Panc1 (cell line): ENCODE measurements at regions not wholly inside any gene's neighbourhood (a gene's known extent, or its start where the extent isn't known, plus 50 kb on each side); places are given as distances from the start of the nearest gene placed in this dataset.

Source experiments
- POLR2AphosphoS5 ChIP-seq: IDR thresholded peaks from 2 replicates; pipeline ENCODE4 v1.6.1; 2012; ENCODE audit warnings: mild to moderate bottlenecking, low read depth, low read length, moderate library complexity
- TF ChIP-seq, protein P1 (sequence below): fragments of 450-650 bp; IDR thresholded peaks from 2 replicates; pipeline ENCODE4 v1.5.1; 2017; ENCODE audit warnings: mild to moderate bottlenecking

DNA sequence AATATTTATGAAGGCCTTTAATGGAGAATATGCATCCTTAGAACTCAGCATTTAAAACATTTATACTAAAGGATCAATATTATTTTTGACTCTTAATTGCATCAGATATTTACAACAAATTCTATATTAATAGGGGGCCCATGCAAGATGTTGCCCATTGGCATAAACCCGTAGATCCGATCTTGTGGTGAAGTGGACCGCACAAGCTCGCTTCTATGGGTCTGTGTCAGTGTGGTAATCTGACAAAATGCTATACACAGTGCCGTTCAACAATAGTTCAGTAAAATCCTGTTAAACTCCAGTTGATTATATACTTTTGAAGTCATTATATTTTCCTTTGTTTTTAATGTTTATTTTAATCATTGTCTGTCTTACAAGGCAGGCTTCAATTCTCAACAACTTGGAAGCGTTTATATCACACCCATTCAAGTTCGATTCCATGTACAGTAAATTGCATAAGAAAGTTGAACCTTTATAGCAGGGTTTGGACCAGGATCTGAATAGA, 809.2 kb downstream of the USP25 start:
- no peak for TF ChIP-seq POLR2AphosphoS5
- TF ChIP-seq, protein P1, sequence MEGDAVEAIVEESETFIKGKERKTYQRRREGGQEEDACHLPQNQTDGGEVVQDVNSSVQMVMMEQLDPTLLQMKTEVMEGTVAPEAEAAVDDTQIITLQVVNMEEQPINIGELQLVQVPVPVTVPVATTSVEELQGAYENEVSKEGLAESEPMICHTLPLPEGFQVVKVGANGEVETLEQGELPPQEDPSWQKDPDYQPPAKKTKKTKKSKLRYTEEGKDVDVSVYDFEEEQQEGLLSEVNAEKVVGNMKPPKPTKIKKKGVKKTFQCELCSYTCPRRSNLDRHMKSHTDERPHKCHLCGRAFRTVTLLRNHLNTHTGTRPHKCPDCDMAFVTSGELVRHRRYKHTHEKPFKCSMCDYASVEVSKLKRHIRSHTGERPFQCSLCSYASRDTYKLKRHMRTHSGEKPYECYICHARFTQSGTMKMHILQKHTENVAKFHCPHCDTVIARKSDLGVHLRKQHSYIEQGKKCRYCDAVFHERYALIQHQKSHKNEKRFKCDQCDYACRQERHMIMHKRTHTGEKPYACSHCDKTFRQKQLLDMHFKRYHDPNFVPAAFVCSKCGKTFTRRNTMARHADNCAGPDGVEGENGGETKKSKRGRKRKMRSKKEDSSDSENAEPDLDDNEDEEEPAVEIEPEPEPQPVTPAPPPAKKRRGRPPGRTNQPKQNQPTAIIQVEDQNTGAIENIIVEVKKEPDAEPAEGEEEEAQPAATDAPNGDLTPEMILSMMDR, result no peak
